ENCODE measurements at regions not wholly inside any gene's neighbourhood (a gene's known extent, or its start where the extent isn't known, plus 50 kb on each side); places are given as distances from the start of the nearest gene placed in this dataset.

DNA sequence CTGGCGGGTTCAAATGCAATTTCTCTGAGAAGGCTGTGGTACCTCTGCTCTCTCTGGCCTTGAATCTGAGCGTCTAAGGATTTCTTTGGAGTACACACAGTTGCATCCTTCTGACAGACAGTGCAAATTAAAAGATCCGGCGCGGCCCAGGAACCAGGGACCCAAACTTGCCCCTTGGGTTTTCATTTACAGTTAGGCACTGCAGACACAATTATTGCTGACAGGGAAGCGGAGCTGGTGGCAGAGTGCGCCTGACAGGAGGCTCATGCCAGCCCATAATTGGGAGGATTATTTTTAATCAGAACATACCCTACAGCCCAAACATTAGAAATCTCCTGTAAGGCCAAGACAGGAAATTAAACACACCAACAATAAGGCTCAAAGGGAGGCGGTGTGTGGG lies 1023.4 kb upstream of the RBFOX1 start:
- H3K27me3 ChIP-seq (ENCODE audit: control insufficient read depth, insufficient read depth, low read length) = no peaks in the 10 kb centered on the region
- CTCF ChIA-PET = interaction anchor here (0.5 kb wide), 1 partner anchor 1954 kb away, joined by 3 read pairs; no protein-coding TSS in a partner anchor

GRCh38 chr16:6308176-6308575 lies 1024.5 kb upstream of the RBFOX1 start:
- H3K27ac ChIP-seq (ENCODE audit: low read depth, low read length) = no peak overlapping the region
- ChIA-PET POLR2A (no interaction called here), CTCF (no interaction called here)
- DNase-seq (ENCODE audit: low read depth, low spot score) = no peak
- no peaks in the 10 kb centered on the region for H3K27me3 ChIP-seq (ENCODE audit: control insufficient read depth, insufficient read depth, low read length)
- no peak overlapping the region for H3K4me3 ChIP-seq (ENCODE audit: low read depth, low read length)
- TF ChIP-seq, protein P1, sequence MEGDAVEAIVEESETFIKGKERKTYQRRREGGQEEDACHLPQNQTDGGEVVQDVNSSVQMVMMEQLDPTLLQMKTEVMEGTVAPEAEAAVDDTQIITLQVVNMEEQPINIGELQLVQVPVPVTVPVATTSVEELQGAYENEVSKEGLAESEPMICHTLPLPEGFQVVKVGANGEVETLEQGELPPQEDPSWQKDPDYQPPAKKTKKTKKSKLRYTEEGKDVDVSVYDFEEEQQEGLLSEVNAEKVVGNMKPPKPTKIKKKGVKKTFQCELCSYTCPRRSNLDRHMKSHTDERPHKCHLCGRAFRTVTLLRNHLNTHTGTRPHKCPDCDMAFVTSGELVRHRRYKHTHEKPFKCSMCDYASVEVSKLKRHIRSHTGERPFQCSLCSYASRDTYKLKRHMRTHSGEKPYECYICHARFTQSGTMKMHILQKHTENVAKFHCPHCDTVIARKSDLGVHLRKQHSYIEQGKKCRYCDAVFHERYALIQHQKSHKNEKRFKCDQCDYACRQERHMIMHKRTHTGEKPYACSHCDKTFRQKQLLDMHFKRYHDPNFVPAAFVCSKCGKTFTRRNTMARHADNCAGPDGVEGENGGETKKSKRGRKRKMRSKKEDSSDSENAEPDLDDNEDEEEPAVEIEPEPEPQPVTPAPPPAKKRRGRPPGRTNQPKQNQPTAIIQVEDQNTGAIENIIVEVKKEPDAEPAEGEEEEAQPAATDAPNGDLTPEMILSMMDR (IDR thresholded peaks at IDR 0.05; ENCODE audit: low read depth, low read length) = no peak
- H3K9me3 ChIP-seq (ENCODE audit: control insufficient read depth, insufficient read depth, low read length) = peaks cover 51% of the 10 kb centered on the region

More for the DNA sequence above, 1023.4 kb upstream of the RBFOX1 start:
- no peak for DNase-seq (ENCODE audit: low read depth, low spot score)
- H3K9me3 ChIP-seq (ENCODE audit: control insufficient read depth, insufficient read depth, low read length) = peaks cover 47% of the 10 kb centered on the region
- H3K4me3 ChIP-seq (ENCODE audit: low read depth, low read length) = no peak overlapping the region
- POLR2A ChIA-PET = no interaction called here
- TF ChIP-seq, protein P1 (IDR thresholded peaks at IDR 0.05; ENCODE audit: low read depth, low read length) = no peak
- no peak overlapping the region for H3K27ac ChIP-seq (ENCODE audit: low read depth, low read length)

GRCh38 chr16:6300523-6300922 lies 1032.1 kb upstream of the RBFOX1 start:
- H3K27ac ChIP-seq (ENCODE audit: low read depth, low read length) = no peak overlapping the region
- POLR2A ChIA-PET = no interaction called here
- no peaks in the 10 kb centered on the region for H3K27me3 ChIP-seq (ENCODE audit: control insufficient read depth, insufficient read depth, low read length)
- no peak for DNase-seq (ENCODE audit: low read depth, low spot score)
- peaks cover 28% of the 10 kb centered on the region for H3K9me3 ChIP-seq (ENCODE audit: control insufficient read depth, insufficient read depth, low read length)
- H3K4me3 ChIP-seq (ENCODE audit: low read depth, low read length) = no peak overlapping the region
- TF ChIP-seq, protein P1 (IDR thresholded peaks at IDR 0.05; ENCODE audit: low read depth, low read length) = no peak
- CTCF ChIA-PET = no interaction called here

DNA sequence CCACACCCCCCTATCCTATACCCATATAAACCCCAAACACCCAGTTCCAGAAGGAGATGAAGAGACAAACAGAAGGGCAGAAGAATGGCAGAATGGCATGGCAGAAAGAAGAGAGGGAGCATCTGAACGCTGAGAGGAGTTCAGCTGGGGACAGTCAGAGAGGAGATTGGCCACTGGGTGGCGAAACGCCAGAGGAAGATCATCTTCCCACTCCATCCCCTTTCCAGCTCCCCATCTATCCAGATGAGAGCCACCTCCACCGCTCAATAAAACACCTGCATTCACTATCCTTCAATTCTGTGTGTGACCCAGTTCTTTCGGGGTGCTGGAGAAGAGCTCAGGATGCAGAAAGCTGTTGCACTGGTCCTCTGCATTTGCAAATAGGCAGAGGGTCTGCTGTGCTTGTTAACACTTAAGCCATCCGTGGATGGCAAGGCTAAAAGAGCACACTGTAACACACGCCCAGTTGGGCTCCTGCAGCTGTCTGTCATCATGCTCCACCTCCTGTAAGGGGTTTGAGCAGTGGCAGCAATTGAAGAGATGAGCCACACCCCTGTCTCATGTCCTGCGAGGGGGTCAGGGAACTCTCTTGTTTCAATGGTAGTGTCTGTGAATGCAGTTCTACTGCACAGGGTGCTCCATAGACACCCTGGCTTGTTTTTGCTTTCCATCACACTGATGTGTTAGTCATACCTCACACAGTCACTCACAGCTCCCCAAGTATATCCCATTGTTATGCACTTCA lies 1034.8 kb upstream of the RBFOX1 start:
- Histone ChIP-seq H3K4me3 (ENCODE audit: low read depth, low read length) (no peak overlapping the region), H3K27ac (ENCODE audit: low read depth, low read length) (no peak overlapping the region), H3K27me3 (ENCODE audit: control insufficient read depth, insufficient read depth, low read length) (no peaks in the 10 kb centered on the region), H3K9me3 (ENCODE audit: control insufficient read depth, insufficient read depth, low read length) (peaks cover 24% of the 10 kb centered on the region)
- ChIA-PET CTCF (no interaction called here), POLR2A (no interaction called here)
- DNase-seq (ENCODE audit: low read depth, low spot score) = no peak
- TF ChIP-seq, protein P1 (IDR thresholded peaks at IDR 0.05; ENCODE audit: low read depth, low read length) = no peak

- Histone ChIP-seq H3K27me3 (ENCODE audit: control insufficient read depth, insufficient read depth, low read length) (no peaks in the 10 kb centered on the region), H3K9me3 (ENCODE audit: control insufficient read depth, insufficient read depth, low read length) (no peaks in the 10 kb centered on the region), H3K4me3 (ENCODE audit: low read depth, low read length) (no peak overlapping the region), H3K27ac (ENCODE audit: low read depth, low read length) (no peak overlapping the region)
- ChIA-PET CTCF (no interaction called here), POLR2A (no interaction called here)
- no peak for DNase-seq (ENCODE audit: low read depth, low spot score)
- TF ChIP-seq, protein P1 (IDR thresholded peaks at IDR 0.05; ENCODE audit: low read depth, low read length) = no peak
Observed at GRCh38 chr16:6286176-6286575, 1046.5 kb upstream of the RBFOX1 start.
